ENCODE measurements at regions not wholly inside any gene's neighbourhood (a gene's known extent, or its start where the extent isn't known, plus 50 kb on each side); places are given as distances from the start of the nearest gene placed in this dataset.

DNA sequence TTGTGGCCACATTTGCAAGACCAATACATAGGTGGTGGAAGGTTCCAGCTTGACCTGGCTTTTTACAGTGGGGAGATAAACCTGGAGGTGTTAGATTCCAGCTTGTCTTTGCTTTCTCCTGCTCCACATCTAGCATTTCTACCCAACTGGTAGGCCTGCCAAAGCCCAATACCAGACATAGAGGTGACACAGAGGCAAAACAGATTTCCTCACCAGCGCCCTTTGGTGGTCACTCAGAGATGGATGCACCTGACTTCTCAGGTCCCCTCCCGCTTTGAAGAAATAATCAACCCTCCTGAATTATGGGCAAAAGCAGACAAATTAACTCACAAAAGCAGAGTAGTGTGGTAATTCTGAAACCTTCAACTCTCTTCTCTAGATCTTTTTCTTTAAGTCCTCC, 1356.2 kb downstream of the FAM181B start:
- CTCF ChIA-PET: no interaction called here
- no peak overlapping the region for H3K4me2 ChIP-seq (ENCODE audit: control insufficient read depth, insufficient read depth)
- no peaks in the 10 kb centered on the region for H3K4me1 ChIP-seq (ENCODE audit: control insufficient read depth, insufficient read depth, low read length)
- H2AFZ ChIP-seq (ENCODE audit: control insufficient read depth, low read depth, low read length): no peak overlapping the region
- no peaks in the 10 kb centered on the region for H3K79me2 ChIP-seq (ENCODE audit: control insufficient read depth, insufficient read depth, low read length)
- H3K27ac ChIP-seq (ENCODE audit: control insufficient read depth, insufficient read depth): no peak overlapping the region
- DNase-seq (ENCODE audit: low read depth, low spot score) (no peak), FAIRE-seq (no peak), ATAC-seq (no peak)
- no peaks in the 10 kb centered on the region for H3K36me3 ChIP-seq (ENCODE audit: control insufficient read depth in 2 of 2, insufficient read depth in 2 of 2, low read length in 1 of 2)
- POLR2A ChIA-PET: no interaction called here
- no peak overlapping the region for H3K9ac ChIP-seq (ENCODE audit: control insufficient read depth, insufficient read depth, low read length)
- intact Hi-C loops (cut with micrococcal nuclease; ENCODE audit: unreplicated experiment): no loop called here
- WGBS (ENCODE audit: insufficient coverage, insufficient replicate concordance, low lambda C conversion rate, missing lambda C conversion rate): 5% methylated on average over 2 of the region's 2 CpGs
- BruUV-seq (replicated peaks): no TSS peak
- RAD21 ChIA-PET (ENCODE audit: unreplicated experiment): no interaction called here
- H4K20me1 ChIP-seq (ENCODE audit: control insufficient read depth, insufficient read depth): no peaks in the 10 kb centered on the region
- H3K27me3 ChIP-seq (replicated peaks in 1 of 2; ENCODE audit: control insufficient read depth in 2 of 2, insufficient read depth in 2 of 2, low read length in 1 of 2): no peaks in the 10 kb centered on the region
- TF ChIP-seq LARP7 (IDR thresholded peaks at IDR 0.05): no peak
- TF ChIP-seq EP300 (IDR thresholded peaks at IDR 0.05; ENCODE audit: borderline replicate concordance in 1 of 2, control insufficient read depth in 1 of 2, low read depth in 2 of 2, low read length in 2 of 2): no peak
- no peak for TF ChIP-seq HDAC6 (IDR thresholded peaks at IDR 0.05; ENCODE audit: unreplicated experiment)
- TF ChIP-seq, protein P1, sequence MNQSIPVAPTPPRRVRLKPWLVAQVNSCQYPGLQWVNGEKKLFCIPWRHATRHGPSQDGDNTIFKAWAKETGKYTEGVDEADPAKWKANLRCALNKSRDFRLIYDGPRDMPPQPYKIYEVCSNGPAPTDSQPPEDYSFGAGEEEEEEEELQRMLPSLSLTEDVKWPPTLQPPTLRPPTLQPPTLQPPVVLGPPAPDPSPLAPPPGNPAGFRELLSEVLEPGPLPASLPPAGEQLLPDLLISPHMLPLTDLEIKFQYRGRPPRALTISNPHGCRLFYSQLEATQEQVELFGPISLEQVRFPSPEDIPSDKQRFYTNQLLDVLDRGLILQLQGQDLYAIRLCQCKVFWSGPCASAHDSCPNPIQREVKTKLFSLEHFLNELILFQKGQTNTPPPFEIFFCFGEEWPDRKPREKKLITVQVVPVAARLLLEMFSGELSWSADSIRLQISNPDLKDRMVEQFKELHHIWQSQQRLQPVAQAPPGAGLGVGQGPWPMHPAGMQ (IDR thresholded peaks at IDR 0.05; ENCODE audit: borderline replicate concordance): no peak
- TF ChIP-seq, protein P2, sequence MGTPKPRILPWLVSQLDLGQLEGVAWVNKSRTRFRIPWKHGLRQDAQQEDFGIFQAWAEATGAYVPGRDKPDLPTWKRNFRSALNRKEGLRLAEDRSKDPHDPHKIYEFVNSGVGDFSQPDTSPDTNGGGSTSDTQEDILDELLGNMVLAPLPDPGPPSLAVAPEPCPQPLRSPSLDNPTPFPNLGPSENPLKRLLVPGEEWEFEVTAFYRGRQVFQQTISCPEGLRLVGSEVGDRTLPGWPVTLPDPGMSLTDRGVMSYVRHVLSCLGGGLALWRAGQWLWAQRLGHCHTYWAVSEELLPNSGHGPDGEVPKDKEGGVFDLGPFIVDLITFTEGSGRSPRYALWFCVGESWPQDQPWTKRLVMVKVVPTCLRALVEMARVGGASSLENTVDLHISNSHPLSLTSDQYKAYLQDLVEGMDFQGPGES (IDR thresholded peaks at IDR 0.05): no peak
- TF ChIP-seq ASH2L (IDR thresholded peaks at IDR 0.05; ENCODE audit: borderline replicate concordance, low read depth): no peak
- TF ChIP-seq CHD2 (IDR thresholded peaks at IDR 0.05; ENCODE audit: borderline replicate concordance, low read depth, low read length): no peak
- TF ChIP-seq, protein P3, sequence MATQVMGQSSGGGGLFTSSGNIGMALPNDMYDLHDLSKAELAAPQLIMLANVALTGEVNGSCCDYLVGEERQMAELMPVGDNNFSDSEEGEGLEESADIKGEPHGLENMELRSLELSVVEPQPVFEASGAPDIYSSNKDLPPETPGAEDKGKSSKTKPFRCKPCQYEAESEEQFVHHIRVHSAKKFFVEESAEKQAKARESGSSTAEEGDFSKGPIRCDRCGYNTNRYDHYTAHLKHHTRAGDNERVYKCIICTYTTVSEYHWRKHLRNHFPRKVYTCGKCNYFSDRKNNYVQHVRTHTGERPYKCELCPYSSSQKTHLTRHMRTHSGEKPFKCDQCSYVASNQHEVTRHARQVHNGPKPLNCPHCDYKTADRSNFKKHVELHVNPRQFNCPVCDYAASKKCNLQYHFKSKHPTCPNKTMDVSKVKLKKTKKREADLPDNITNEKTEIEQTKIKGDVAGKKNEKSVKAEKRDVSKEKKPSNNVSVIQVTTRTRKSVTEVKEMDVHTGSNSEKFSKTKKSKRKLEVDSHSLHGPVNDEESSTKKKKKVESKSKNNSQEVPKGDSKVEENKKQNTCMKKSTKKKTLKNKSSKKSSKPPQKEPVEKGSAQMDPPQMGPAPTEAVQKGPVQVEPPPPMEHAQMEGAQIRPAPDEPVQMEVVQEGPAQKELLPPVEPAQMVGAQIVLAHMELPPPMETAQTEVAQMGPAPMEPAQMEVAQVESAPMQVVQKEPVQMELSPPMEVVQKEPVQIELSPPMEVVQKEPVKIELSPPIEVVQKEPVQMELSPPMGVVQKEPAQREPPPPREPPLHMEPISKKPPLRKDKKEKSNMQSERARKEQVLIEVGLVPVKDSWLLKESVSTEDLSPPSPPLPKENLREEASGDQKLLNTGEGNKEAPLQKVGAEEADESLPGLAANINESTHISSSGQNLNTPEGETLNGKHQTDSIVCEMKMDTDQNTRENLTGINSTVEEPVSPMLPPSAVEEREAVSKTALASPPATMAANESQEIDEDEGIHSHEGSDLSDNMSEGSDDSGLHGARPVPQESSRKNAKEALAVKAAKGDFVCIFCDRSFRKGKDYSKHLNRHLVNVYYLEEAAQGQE (IDR thresholded peaks at IDR 0.05; ENCODE audit: low read depth, low read length): no peak
- TF ChIP-seq, protein P4, sequence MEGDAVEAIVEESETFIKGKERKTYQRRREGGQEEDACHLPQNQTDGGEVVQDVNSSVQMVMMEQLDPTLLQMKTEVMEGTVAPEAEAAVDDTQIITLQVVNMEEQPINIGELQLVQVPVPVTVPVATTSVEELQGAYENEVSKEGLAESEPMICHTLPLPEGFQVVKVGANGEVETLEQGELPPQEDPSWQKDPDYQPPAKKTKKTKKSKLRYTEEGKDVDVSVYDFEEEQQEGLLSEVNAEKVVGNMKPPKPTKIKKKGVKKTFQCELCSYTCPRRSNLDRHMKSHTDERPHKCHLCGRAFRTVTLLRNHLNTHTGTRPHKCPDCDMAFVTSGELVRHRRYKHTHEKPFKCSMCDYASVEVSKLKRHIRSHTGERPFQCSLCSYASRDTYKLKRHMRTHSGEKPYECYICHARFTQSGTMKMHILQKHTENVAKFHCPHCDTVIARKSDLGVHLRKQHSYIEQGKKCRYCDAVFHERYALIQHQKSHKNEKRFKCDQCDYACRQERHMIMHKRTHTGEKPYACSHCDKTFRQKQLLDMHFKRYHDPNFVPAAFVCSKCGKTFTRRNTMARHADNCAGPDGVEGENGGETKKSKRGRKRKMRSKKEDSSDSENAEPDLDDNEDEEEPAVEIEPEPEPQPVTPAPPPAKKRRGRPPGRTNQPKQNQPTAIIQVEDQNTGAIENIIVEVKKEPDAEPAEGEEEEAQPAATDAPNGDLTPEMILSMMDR (IDR thresholded peaks at IDR 0.05 in 2 of 3, conservative IDR thresholded peaks at IDR 0.05 in 1 of 3; ENCODE audit: control insufficient read depth in 2 of 3, extremely low read depth in 1 of 3, insufficient read depth in 1 of 3, low read depth in 3 of 3, low read length in 3 of 3): no peak
- TF ChIP-seq RUNX3 (IDR thresholded peaks at IDR 0.05; ENCODE audit: low read length): no peak
- no peak for TF ChIP-seq MTA2 (IDR thresholded peaks at IDR 0.05; ENCODE audit: low read depth)
- TF ChIP-seq TCF7 (IDR thresholded peaks at IDR 0.05; ENCODE audit: borderline replicate concordance): no peak
- TF ChIP-seq SMARCA5 (IDR thresholded peaks at IDR 0.05): no peak
- no peak for TF ChIP-seq TARDBP (IDR thresholded peaks at IDR 0.05; ENCODE audit: borderline replicate concordance)
- no peak for TF ChIP-seq ZNF622 (IDR thresholded peaks at IDR 0.05)
- SMC1A ChIA-PET (ENCODE audit: uncharacterized antibody, unreplicated experiment): interaction anchor here (1.3 kb wide), 1 partner anchor 15 kb away, joined by 3 read pairs; no protein-coding TSS in a partner anchor
- H3K9me3 ChIP-seq (replicated peaks; ENCODE audit: control insufficient read depth, insufficient read depth, low read length): no peaks in the 10 kb centered on the region
- in situ Hi-C loops (cut with MboI): no loop called here
- no peak overlapping the region for H3K4me3 ChIP-seq
